Tibial nerve (tissue), 4 donors: ENCODE measurements at regions not wholly inside any gene's neighbourhood (a gene's known extent, or its start where the extent isn't known, plus 50 kb on each side); places are given as distances from the start of the nearest gene placed in this dataset.

Experiments used
- DNase-seq, 2 donors: peaks; one replicate each; pipeline ENCODE4 v3.0.0-alpha.2; 2019; ENCODE audit warnings: low spot score in 2 of 2
- H3K27ac ChIP-seq, 4 donors: fragments of 200-600 bp; sonication (generic) in 3 of 4; one replicate each; pipeline ENCODE4 v1.5.1; 2017 to 2019; ENCODE audit warnings: mild to moderate bottlenecking in 1 of 4
- H3K27me3 ChIP-seq, 2 donors: fragments of 200-600 bp; sonication (generic) in 1 of 2; one replicate each; pipeline versions ENCODE4 v1.5.1 to v1.6.0; 2017 to 2019
- H3K36me3 ChIP-seq, 3 donors: fragments of 200-600 bp; sonication (generic); one replicate each; pipeline ENCODE4 v1.5.1; 2018 to 2019
- H3K4me1 ChIP-seq, 4 donors: fragments of 200-600 bp; sonication (generic) in 3 of 4; one replicate each; pipeline ENCODE4 v1.5.1; 2017 to 2019
- H3K4me3 ChIP-seq, 4 donors: fragments of 200-600 bp; sonication (generic) in 3 of 4; one replicate each; pipeline ENCODE4 v1.5.1; 2017 to 2019; ENCODE audit warnings: mild to moderate bottlenecking in 1 of 4, moderate library complexity in 1 of 4
- H3K9me3 ChIP-seq, 4 donors: fragments of 200-600 bp; sonication (generic) in 3 of 4; one replicate each; pipeline ENCODE4 v1.5.1; 2017 to 2019
- EP300 ChIP-seq, 2 donors: sonication (generic); formaldehyde crosslinking; IDR thresholded peaks; one replicate each; pipeline ENCODE4 v1.6.1; 2017; ENCODE audit warnings: antibody characterized with exemption in 2 of 2, mild to moderate bottlenecking in 1 of 2
- POLR2A ChIP-seq, 2 donors: fragments of 450-650 bp; IDR thresholded peaks; one replicate each; pipeline ENCODE4 v1.6.1; 2017; ENCODE audit warnings: antibody characterized with exemption in 2 of 2, mild to moderate bottlenecking in 2 of 2, moderate library complexity in 2 of 2
- WGBS, 2 donors: methylation state at CpG; one replicate each; pipeline ENCODE4 v1.1.5; 2018; 5-methylcytosine and 5-hydroxymethylcytosine counted together
- TF ChIP-seq, protein P1 (sequence below), 5 experiments: fragments of 200-600 bp in 3 of 5; fragments of 450-650 bp in 2 of 5; sonication (generic) in 3 of 5; IDR thresholded peaks; one replicate each; pipeline ENCODE4 v1.5.1; 2016 to 2019; ENCODE audit warnings: antibody characterized with exemption in 5 of 5, mild to moderate bottlenecking in 3 of 5, moderate library complexity in 2 of 5

- H3K9me3 ChIP-seq, result no peaks in the 10 kb centered on the region
- H3K36me3 ChIP-seq, result peaks cover 0 to 16% (median 0%) of the 10 kb centered on the region in 3 donors
- peaks cover 7 to 99% (median 83%) of the 10 kb centered on the region in 4 donors for H3K4me1 ChIP-seq
- peak; percentile 63 to 69 for DNase-seq
- WGBS, 2 donors, result 76% methylated on average over 34 to 35 of the region's 35 CpGs
- peak in 1 of 2 donors; percentile 36 for TF ChIP-seq EP300 (IDR thresholded peaks at IDR 0.05)
- TF ChIP-seq, protein P1, sequence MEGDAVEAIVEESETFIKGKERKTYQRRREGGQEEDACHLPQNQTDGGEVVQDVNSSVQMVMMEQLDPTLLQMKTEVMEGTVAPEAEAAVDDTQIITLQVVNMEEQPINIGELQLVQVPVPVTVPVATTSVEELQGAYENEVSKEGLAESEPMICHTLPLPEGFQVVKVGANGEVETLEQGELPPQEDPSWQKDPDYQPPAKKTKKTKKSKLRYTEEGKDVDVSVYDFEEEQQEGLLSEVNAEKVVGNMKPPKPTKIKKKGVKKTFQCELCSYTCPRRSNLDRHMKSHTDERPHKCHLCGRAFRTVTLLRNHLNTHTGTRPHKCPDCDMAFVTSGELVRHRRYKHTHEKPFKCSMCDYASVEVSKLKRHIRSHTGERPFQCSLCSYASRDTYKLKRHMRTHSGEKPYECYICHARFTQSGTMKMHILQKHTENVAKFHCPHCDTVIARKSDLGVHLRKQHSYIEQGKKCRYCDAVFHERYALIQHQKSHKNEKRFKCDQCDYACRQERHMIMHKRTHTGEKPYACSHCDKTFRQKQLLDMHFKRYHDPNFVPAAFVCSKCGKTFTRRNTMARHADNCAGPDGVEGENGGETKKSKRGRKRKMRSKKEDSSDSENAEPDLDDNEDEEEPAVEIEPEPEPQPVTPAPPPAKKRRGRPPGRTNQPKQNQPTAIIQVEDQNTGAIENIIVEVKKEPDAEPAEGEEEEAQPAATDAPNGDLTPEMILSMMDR (IDR thresholded peaks at IDR 0.05), result no peak
- no peak for TF ChIP-seq POLR2A (IDR thresholded peaks at IDR 0.05)
- peak overlapping the region in 3 of 4 donors; percentile 86 to 91 (median 88) for H3K27ac ChIP-seq
- no peak overlapping the region for H3K4me3 ChIP-seq
- H3K27me3 ChIP-seq, result no peaks in the 10 kb centered on the region
Measured at GRCh38 chr12:124391340-124392261, 96.7 kb downstream of the RFLNA start.

DNA sequence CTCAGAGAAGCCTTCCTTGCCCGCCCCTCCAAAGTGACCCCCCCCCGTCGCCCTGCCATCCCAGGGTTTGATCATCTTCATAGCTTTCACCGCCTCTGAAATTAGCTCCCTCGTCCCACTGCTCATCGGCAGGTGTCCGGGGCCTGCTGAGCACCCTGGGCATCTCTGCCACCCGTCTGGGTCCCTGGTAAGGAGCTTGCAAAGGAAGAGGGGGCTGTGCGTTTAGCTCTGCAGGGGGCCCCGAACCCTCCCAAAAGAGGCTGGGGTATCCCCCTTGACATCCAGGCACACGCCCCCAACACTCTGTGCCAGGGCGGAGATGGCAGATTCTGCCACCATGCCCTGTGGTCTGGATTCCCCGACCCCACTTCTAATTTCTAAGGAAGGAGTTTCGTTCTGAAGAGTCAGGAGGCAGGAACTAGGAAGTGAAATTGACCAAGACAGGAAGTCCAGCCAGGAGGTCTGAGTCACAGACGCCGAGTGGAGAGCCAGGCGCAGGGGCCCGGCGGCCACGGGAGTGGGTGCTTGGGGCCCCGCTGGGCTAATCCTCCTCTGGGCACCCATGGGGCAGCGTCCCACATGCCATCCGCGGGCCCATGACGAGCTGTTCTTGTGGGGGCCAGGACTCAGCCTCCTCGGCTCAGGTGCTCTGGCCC, 95.7 kb downstream of the RFLNA start:
- Histone ChIP-seq H3K4me3 (no peak overlapping the region), H3K4me1 (peaks cover 7 to 99% (median 78%) of the 10 kb centered on the region in 4 donors), H3K36me3 (peaks cover 0 to 22% (median 0%) of the 10 kb centered on the region in 3 donors), H3K27ac (peak overlapping the region; percentile 47 to 91 (median 87)), H3K27me3 (no peaks in the 10 kb centered on the region), H3K9me3 (no peaks in the 10 kb centered on the region)
- WGBS, 2 donors, result 70 to 73% methylated on average over 18 to 20 of the region's 26 CpGs
- no peak for DNase-seq
- TF ChIP-seq, protein P1 (IDR thresholded peaks at IDR 0.05), result no peak
- peak in 1 of 2 donors; percentile 63 for TF ChIP-seq EP300 (IDR thresholded peaks at IDR 0.05)

GRCh38 chr12:124389725-124390441, 95.0 kb downstream of the RFLNA start:
- 38 to 56% methylated on average over 14 to 16 of the region's 16 CpGs for WGBS, 2 donors
- Histone ChIP-seq H3K27ac (peak overlapping the region; percentile 47 to 91 (median 87)), H3K36me3 (peaks cover 0 to 24% (median 0%) of the 10 kb centered on the region in 3 donors), H3K9me3 (no peaks in the 10 kb centered on the region), H3K4me1 (peaks cover 7 to 99% (median 74%) of the 10 kb centered on the region in 4 donors), H3K27me3 (no peaks in the 10 kb centered on the region), H3K4me3 (peak overlapping the region; percentile 38 to 59 (median 49))
- no peak for TF ChIP-seq EP300 (IDR thresholded peaks at IDR 0.05)
- TF ChIP-seq, protein P1 (IDR thresholded peaks at IDR 0.05), result no peak
- DNase-seq, result no peak

DNA sequence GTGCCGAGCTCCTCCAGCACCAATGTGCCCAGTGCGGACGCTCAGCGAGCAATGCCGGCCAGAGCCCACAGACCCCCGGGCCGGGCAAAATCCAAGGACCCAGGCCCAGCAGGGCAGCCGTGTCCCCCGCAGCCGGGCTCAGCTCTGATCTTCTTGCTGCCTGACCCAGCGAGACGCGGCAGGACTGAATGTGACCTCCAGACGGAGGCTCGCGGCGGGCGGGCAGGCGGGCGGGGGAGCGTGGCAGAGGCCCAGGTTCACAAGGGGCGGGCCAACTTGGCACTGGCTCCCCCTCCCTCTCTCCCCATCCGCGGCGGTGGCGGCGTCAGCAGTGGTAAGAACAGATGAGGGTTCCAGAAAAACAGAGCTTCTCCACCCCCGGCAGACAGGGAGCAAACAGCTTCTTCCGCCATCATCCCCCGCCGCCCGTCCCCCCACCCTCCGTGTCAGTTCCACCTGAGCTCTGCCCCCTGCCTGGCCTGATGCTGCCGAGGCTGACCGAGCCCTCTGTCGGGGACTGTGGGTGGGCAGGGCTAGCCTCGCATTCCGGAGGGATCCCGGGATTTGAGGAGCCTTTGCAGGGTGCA, 94.3 kb downstream of the RFLNA start:
- TF ChIP-seq EP300 (IDR thresholded peaks at IDR 0.05), result peak in 1 of 2 donors; percentile 90
- TF ChIP-seq POLR2A (IDR thresholded peaks at IDR 0.05), result peak in 1 of 2 donors; percentile 46
- TF ChIP-seq, protein P1 (IDR thresholded peaks at IDR 0.05), result peak in 1 of 5 experiments; percentile 29
- peak; percentile 85 to 88 for DNase-seq
- H3K9me3 ChIP-seq, result no peaks in the 10 kb centered on the region
- peak overlapping the region; percentile 68 to 91 (median 87) for H3K27ac ChIP-seq
- H3K27me3 ChIP-seq, result no peaks in the 10 kb centered on the region
- peaks cover 7 to 99% (median 68%) of the 10 kb centered on the region in 4 donors for H3K4me1 ChIP-seq
- WGBS, 2 donors, result 16 to 23% methylated on average over 25 to 29 of the region's 39 CpGs
- peaks cover 0 to 24% (median 0%) of the 10 kb centered on the region in 3 donors for H3K36me3 ChIP-seq
- H3K4me3 ChIP-seq, result peak overlapping the region; percentile 38 to 59 (median 49)
